NCI-H2227 treated with DMSO at 0.1 percent for 48 hours (cell line): ENCODE measurements at regions not wholly inside any gene's neighbourhood (a gene's known extent, or its start where the extent isn't known, plus 50 kb on each side); places are given as distances from the start of the nearest gene placed in this dataset.

Experiments
- DNase-seq: peaks from one replicate; lab custom pipeline; 2025; lab: John Stamatoyannopoulos, UW

GRCh38 chr3:117519776-117520175 is 810.2 kb downstream of the TUSC7 start:
- no peak for DNase-seq

GRCh38 chr3:117520582-117520981 is 811.0 kb downstream of the TUSC7 start:
- DNase-seq: no peak

- no peak for DNase-seq
Observed at GRCh38 chr3:117523418-117523817, 813.8 kb downstream of the TUSC7 start.

GRCh38 chr3:117524890-117525289 is 815.3 kb downstream of the TUSC7 start:
- DNase-seq: no peak

GRCh38 chr3:117526470-117527079 is 817.0 kb downstream of the TUSC7 start:
- DNase-seq: no peak

- DNase-seq: no peak
Observed at GRCh38 chr3:117527346-117527745, 817.8 kb downstream of the TUSC7 start.

- DNase-seq: no peak
Observed at GRCh38 chr3:117528688-117529087, 819.1 kb downstream of the TUSC7 start.

- DNase-seq: no peak
Observed at GRCh38 chr3:117531078-117531767, 821.6 kb downstream of the TUSC7 start.

GRCh38 chr3:117532268-117532667 is 822.7 kb downstream of the TUSC7 start:
- no peak for DNase-seq

GRCh38 chr3:117534138-117534537 is 824.6 kb downstream of the TUSC7 start:
- DNase-seq: no peak

- no peak for DNase-seq
Observed at GRCh38 chr3:117536006-117536405, 826.4 kb downstream of the TUSC7 start.

GRCh38 chr3:117537949-117538348 is 828.4 kb downstream of the TUSC7 start:
- DNase-seq: no peak

- no peak for DNase-seq
Observed at GRCh38 chr3:117539729-117540128, 830.1 kb downstream of the TUSC7 start.

GRCh38 chr3:117540597-117540996 is 831.0 kb downstream of the TUSC7 start:
- DNase-seq: no peak

- no peak for DNase-seq
Observed at GRCh38 chr3:117541721-117542120, 832.1 kb downstream of the TUSC7 start.

- no peak for DNase-seq
Observed at GRCh38 chr3:117543521-117543920, 833.9 kb downstream of the TUSC7 start.

- no peak for DNase-seq
Observed at GRCh38 chr3:117545484-117545883, 835.9 kb downstream of the TUSC7 start.

GRCh38 chr3:117547956-117548550 is 838.5 kb downstream of the TUSC7 start:
- DNase-seq: no peak

- DNase-seq: no peak
Observed at GRCh38 chr3:117548600-117548999, 839.0 kb downstream of the TUSC7 start.

GRCh38 chr3:117549716-117550115 is 840.1 kb downstream of the TUSC7 start:
- no peak for DNase-seq

GRCh38 chr3:117550766-117551165 is 841.2 kb downstream of the TUSC7 start:
- no peak for DNase-seq

GRCh38 chr3:117553461-117553860 is 843.9 kb downstream of the TUSC7 start:
- no peak for DNase-seq

GRCh38 chr3:117556646-117557407 is 847.2 kb downstream of the TUSC7 start:
- no peak for DNase-seq
